A673 (cell line): ENCODE measurements at regions not wholly inside any gene's neighbourhood (a gene's known extent, or its start where the extent isn't known, plus 50 kb on each side); places are given as distances from the start of the nearest gene placed in this dataset.

Experiments used
- EZH2 ChIP-seq: fragments of 200-600 bp; sonication (generic); IDR thresholded peaks from 2 replicates; pipeline ENCODE4 v1.6.1; 2017; ENCODE audit warnings: borderline replicate concordance, low read depth, mild to moderate bottlenecking, mixed read lengths, antibody characterized with exemption, low read length; ENCODE audit not compliant: poor library complexity, severe bottlenecking
- TF ChIP-seq, protein P1 (sequence below): fragments of 300-800, 200-600 bp; sonication (generic); conservative IDR thresholded peaks from 2 replicates; pipeline ENCODE4 v1.5.1; 2017; ENCODE audit warnings: low read depth, mild to moderate bottlenecking, antibody characterized with exemption, low read length, moderate library complexity, mixed read lengths

DNA sequence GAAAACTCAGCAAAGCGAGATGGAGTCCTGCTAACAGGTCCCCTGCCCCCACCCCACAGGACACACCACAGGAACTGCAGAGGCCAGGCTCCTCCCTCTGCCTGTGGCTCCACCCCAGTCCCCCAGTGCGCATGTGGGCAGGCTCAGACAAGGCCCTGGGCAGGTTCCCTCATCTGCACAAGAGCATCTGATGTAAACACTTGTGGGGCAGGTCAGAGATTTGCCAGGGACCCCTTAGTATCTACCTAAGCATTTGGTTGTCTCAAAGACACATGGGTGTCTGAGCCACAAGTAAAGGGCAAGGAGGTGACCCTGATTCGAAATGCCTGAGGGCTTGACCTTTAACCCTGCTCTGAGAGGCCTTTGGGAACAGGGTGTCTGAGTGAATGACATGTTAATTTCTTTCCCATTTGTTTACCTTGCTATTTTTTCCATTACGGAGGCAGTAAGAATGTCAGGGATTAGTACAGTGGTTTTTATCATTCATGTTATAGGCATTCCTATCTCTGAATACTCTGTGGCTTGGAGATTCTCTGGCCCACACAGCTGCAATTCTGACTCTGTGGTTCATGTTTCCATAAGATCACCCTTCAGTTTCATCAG lies 85.3 kb downstream of the ZNF518B start:
- TF ChIP-seq, protein P1, sequence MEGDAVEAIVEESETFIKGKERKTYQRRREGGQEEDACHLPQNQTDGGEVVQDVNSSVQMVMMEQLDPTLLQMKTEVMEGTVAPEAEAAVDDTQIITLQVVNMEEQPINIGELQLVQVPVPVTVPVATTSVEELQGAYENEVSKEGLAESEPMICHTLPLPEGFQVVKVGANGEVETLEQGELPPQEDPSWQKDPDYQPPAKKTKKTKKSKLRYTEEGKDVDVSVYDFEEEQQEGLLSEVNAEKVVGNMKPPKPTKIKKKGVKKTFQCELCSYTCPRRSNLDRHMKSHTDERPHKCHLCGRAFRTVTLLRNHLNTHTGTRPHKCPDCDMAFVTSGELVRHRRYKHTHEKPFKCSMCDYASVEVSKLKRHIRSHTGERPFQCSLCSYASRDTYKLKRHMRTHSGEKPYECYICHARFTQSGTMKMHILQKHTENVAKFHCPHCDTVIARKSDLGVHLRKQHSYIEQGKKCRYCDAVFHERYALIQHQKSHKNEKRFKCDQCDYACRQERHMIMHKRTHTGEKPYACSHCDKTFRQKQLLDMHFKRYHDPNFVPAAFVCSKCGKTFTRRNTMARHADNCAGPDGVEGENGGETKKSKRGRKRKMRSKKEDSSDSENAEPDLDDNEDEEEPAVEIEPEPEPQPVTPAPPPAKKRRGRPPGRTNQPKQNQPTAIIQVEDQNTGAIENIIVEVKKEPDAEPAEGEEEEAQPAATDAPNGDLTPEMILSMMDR, result no peak
- TF ChIP-seq EZH2, result no peak
